SK-N-SH (cell line): ENCODE measurements at regions not wholly inside any gene's neighbourhood (a gene's known extent, or its start where the extent isn't known, plus 50 kb on each side); places are given as distances from the start of the nearest gene placed in this dataset.

Experiments used
- CTCF ChIA-PET: fragments of 300-600, 350-600 bp; formaldehyde crosslinking; extraction: SDS; loops from one replicate; lab custom pipeline; 2021; lab: Yijun Ruan, JAX
- POLR2A ChIA-PET: fragments of 350-600 bp; sonication (Branson Sonifier 250); formaldehyde crosslinking; extraction: SDS; loops from one replicate; lab custom pipeline; 2020; ENCODE audit warnings: antibody characterized with exemption, inconsistent platforms; lab: Yijun Ruan, JAX
- DNase-seq: peaks from one replicate; pipeline ENCODE4 v3.0.0; 2012
- H2AFZ ChIP-seq: fragments of 200-600 bp; sonication (generic); 2 replicates; pipeline ENCODE4 v1.8.1; 2016; ENCODE audit warnings: antibody characterized with exemption, mild to moderate bottlenecking, low read depth
- H3F3A ChIP-seq: fragments of 200-600 bp; sonication (generic); replicated peaks from 2 replicates; pipeline ENCODE3; 2016; ENCODE audit warnings: antibody characterized with exemption, mild to moderate bottlenecking; ENCODE audit not compliant: insufficient read depth
- H3K27ac ChIP-seq, 2 experiments: fragments of 200-500 bp in 1 of 2; fragments of 200-600 bp in 1 of 2; sonication (Bioruptor generic) in 1 of 2; sonication (generic), shearing (Covaris generic) in 1 of 2; 2 replicates each; pipeline versions ENCODE4 v1.5.1 to v1.6.1; 2014 to 2016; ENCODE audit warnings: low read depth in 2 of 2, inconsistent platforms in 1 of 2, low read length in 1 of 2, mild to moderate bottlenecking in 1 of 2, mixed read lengths in 1 of 2
- H3K27me3 ChIP-seq: fragments of 200-600 bp; sonication (generic), shearing (Covaris generic); 2 replicates; pipeline ENCODE4 v1.6.1; 2016; ENCODE audit warnings: mixed run types; ENCODE audit not compliant: insufficient read depth
- H3K36me3 ChIP-seq, 2 experiments: fragments of 200-500 bp in 1 of 2; fragments of 200-600 bp in 1 of 2; sonication (Bioruptor generic) in 1 of 2; sonication (generic) in 1 of 2; replicated peaks in 1 of 2; 2 replicates each; pipeline versions ENCODE3 to v1.5.1; 2014 to 2016; ENCODE audit warnings: low read length in 1 of 2, mild to moderate bottlenecking in 1 of 2; ENCODE audit not compliant: insufficient read depth in 2 of 2, control insufficient read depth in 1 of 2
- H3K4me1 ChIP-seq, 2 experiments: fragments of 200-500 bp in 1 of 2; fragments of 200-600 bp in 1 of 2; sonication (Bioruptor generic) in 1 of 2; sonication (generic), shearing (Covaris generic) in 1 of 2; 2 replicates each; pipeline versions ENCODE4 v1.5.1 to v1.6.1; 2014 to 2016; ENCODE audit warnings: low read depth in 1 of 2, low read length in 1 of 2, mixed run types in 1 of 2; ENCODE audit not compliant: insufficient read depth in 2 of 2, control insufficient read depth in 1 of 2
- H3K4me2 ChIP-seq: fragments of 200-600 bp; sonication (generic), shearing (Covaris generic); 2 replicates; pipeline ENCODE4 v1.6.1; 2017; ENCODE audit warnings: mixed run types
- H3K4me3 ChIP-seq, 2 experiments: fragments of 200-500 bp in 1 of 2; fragments of 200-600 bp in 1 of 2; sonication (Bioruptor generic) in 1 of 2; sonication (generic), shearing (Covaris generic) in 1 of 2; 2 replicates each; pipeline versions ENCODE4 v1.5.1 to v1.8.1; 2014 to 2016; ENCODE audit warnings: low read depth in 2 of 2, inconsistent platforms in 1 of 2, low read length in 1 of 2, mild to moderate bottlenecking in 1 of 2, mixed read lengths in 1 of 2, moderate library complexity in 1 of 2
- H3K79me2 ChIP-seq: fragments of 200-600 bp; sonication (generic); 2 replicates; pipeline ENCODE4 v1.8.1; 2017; ENCODE audit warnings: mild to moderate bottlenecking; ENCODE audit not compliant: insufficient read depth
- H3K9ac ChIP-seq: fragments of 200-600 bp; sonication (generic); 2 replicates; pipeline ENCODE4 v1.6.1; 2017; ENCODE audit warnings: mixed run types
- H3K9me2 ChIP-seq: fragments of 200-600 bp; sonication (generic); 2 replicates; pipeline ENCODE4 v1.6.1; 2017; ENCODE audit warnings: mixed run types
- H3K9me3 ChIP-seq: fragments of 200-600 bp; sonication (generic); 2 replicates; pipeline ENCODE4 v1.6.1; 2017; ENCODE audit warnings: mixed run types, mild to moderate bottlenecking, moderate library complexity
- H4K20me1 ChIP-seq: fragments of 200-600 bp; sonication (generic); 2 replicates; pipeline ENCODE4 v1.6.1; 2017; ENCODE audit warnings: mild to moderate bottlenecking, mixed run types; ENCODE audit not compliant: insufficient read depth
- CHD2 ChIP-seq: fragments of 150-350 bp; IDR thresholded peaks from 2 replicates; pipeline ENCODE4 v1.6.1; 2018; ENCODE audit warnings: low read length; ENCODE audit not compliant: partially characterized antibody
- ELF1 ChIP-seq: IDR thresholded peaks from 2 replicates; pipeline ENCODE4 v1.4.0; 2012
- EZH2phosphoT487 ChIP-seq: fragments of 200-600 bp; sonication (generic); IDR thresholded peaks from 2 replicates; pipeline ENCODE4 v1.6.1; 2017; ENCODE audit warnings: low read depth, mixed run types, mild to moderate bottlenecking, antibody characterized with exemption, moderate library complexity, borderline replicate concordance
- FOSL2 ChIP-seq: IDR thresholded peaks from 2 replicates; pipeline ENCODE4 v1.4.0; 2012; ENCODE audit warnings: low read depth, mild to moderate bottlenecking, moderate library complexity, borderline replicate concordance
- FOXJ3 ChIP-seq: sonication (generic); formaldehyde crosslinking; IDR thresholded peaks from 2 replicates; pipeline ENCODE4 v1.5.1; 2020; ENCODE audit warnings: mild to moderate bottlenecking, missing genetic modification reagents
- GABPA ChIP-seq: IDR thresholded peaks from 2 replicates; pipeline ENCODE4 v1.4.0; 2012; ENCODE audit warnings: low read depth, mild to moderate bottlenecking
- GATA2 ChIP-seq: sonication (generic); formaldehyde crosslinking; IDR thresholded peaks from 2 replicates; pipeline ENCODE4 v1.5.0; 2020; ENCODE audit warnings: mild to moderate bottlenecking, missing genetic modification reagents
- IRF3 ChIP-seq: fragments of 150-350 bp; IDR thresholded peaks from 2 replicates; pipeline ENCODE4 v1.6.1; 2016; ENCODE audit warnings: mild to moderate bottlenecking, low read depth, low read length
- MAX ChIP-seq: IDR thresholded peaks from 2 replicates; pipeline ENCODE4 v1.4.0; 2012; ENCODE audit warnings: low read depth
- MEF2A ChIP-seq: IDR thresholded peaks from 2 replicates; pipeline ENCODE4 v1.4.0; 2012; ENCODE audit warnings: low read depth, borderline replicate concordance
- NRF1 ChIP-seq: IDR thresholded peaks from 2 replicates; pipeline ENCODE4 v1.6.1; 2012; ENCODE audit warnings: low read depth, mild to moderate bottlenecking, low read length
- PBX3 ChIP-seq: IDR thresholded peaks from 2 replicates; pipeline ENCODE4; 2012
- RAD21 ChIP-seq: IDR thresholded peaks from 2 replicates; pipeline ENCODE4 v1.6.1; 2012; ENCODE audit warnings: mild to moderate bottlenecking, low read length
- RCOR1 ChIP-seq: fragments of 150-350 bp; IDR thresholded peaks from 2 replicates; pipeline ENCODE4 v1.6.1; 2017; ENCODE audit warnings: antibody characterized with exemption, low read length
- RFX5 ChIP-seq: IDR thresholded peaks from 2 replicates; pipeline ENCODE4 v1.6.1; 2012; ENCODE audit warnings: mild to moderate bottlenecking, improper control_type of control experiment, low read length
- RXRA ChIP-seq: IDR thresholded peaks from 2 replicates; pipeline ENCODE4 v1.4.0; 2012; ENCODE audit warnings: low read depth, mild to moderate bottlenecking, borderline replicate concordance
- TAF1 ChIP-seq: IDR thresholded peaks from 2 replicates; pipeline ENCODE4 v1.6.1; 2012; ENCODE audit warnings: low read depth, mild to moderate bottlenecking, low read length, moderate library complexity, borderline replicate concordance
- YY1 ChIP-seq: IDR thresholded peaks from 2 replicates; pipeline ENCODE4 v1.4.0; 2012; ENCODE audit warnings: low read depth, mild to moderate bottlenecking
- WGBS: methylation state at CpG from one replicate; pipeline ENCODE4 v1.1.6; 2017; ENCODE audit warnings: low lambda C conversion rate; 5-methylcytosine and 5-hydroxymethylcytosine counted together

- no peaks in the 10 kb centered on the region for H4K20me1 ChIP-seq
- DNase-seq, result no peak
- no peak overlapping the region for H3K4me2 ChIP-seq
- no peaks in the 10 kb centered on the region for H3F3A ChIP-seq
- no peak overlapping the region for H3K27ac ChIP-seq
- CTCF ChIA-PET, result no interaction called here
- POLR2A ChIA-PET, result no interaction called here
- no peaks in the 10 kb centered on the region for H3K9me2 ChIP-seq
- no peaks in the 10 kb centered on the region for H3K36me3 ChIP-seq
- H3K79me2 ChIP-seq, result no peaks in the 10 kb centered on the region
- 2% methylated on average over 10 of the region's 10 CpGs for whole genome bisulfite sequencing
- H3K9ac ChIP-seq, result no peak overlapping the region
- H2AFZ ChIP-seq, result no peak overlapping the region
- H3K4me1 ChIP-seq, result no peaks in the 10 kb centered on the region
- no peaks in the 10 kb centered on the region for H3K27me3 ChIP-seq
- no peak overlapping the region for H3K4me3 ChIP-seq
- TF ChIP-seq YY1 (no peak), GATA2 (CRISPR knock-in tag) (no peak)
- H3K9me3 ChIP-seq, result no peaks in the 10 kb centered on the region
Measured at GRCh38 chr20:21862259-21862946, 156.9 kb downstream of the PAX1 start.

- no peaks in the 10 kb centered on the region for H3K36me3 ChIP-seq
- ChIA-PET POLR2A (no interaction called here), CTCF (interaction anchor here (0.8 to 2.0 kb wide), 3 partner anchors 11 to 58 kb away, joined by 3 to 5 read pairs (median 3); no protein-coding TSS in a partner anchor)
- TF ChIP-seq CHD2 (no peak), RXRA (no peak), RFX5 (no peak), YY1 (no peak), FOSL2 (no peak), FOXJ3 (CRISPR knock-in tag) (no peak), EZH2phosphoT487 (no peak), TAF1 (no peak), IRF3 (no peak), NRF1 (no peak), MEF2A (no peak), RAD21 (no peak), PBX3 (no peak), ELF1 (no peak), GABPA (no peak), RCOR1 (no peak), MAX (no peak)
- no peak overlapping the region for H3K4me2 ChIP-seq
- H3K27me3 ChIP-seq, result no peaks in the 10 kb centered on the region
- H3K9me3 ChIP-seq, result no peaks in the 10 kb centered on the region
- H4K20me1 ChIP-seq, result no peaks in the 10 kb centered on the region
- H3K79me2 ChIP-seq, result no peaks in the 10 kb centered on the region
- no peak overlapping the region for H3K27ac ChIP-seq
- no peaks in the 10 kb centered on the region for H3K9me2 ChIP-seq
- DNase-seq, result no peak
- H2AFZ ChIP-seq, result no peak overlapping the region
- 3% methylated on average over 2 of the region's 2 CpGs for WGBS
- no peaks in the 10 kb centered on the region for H3K4me1 ChIP-seq
- H3K9ac ChIP-seq, result no peak overlapping the region
- H3F3A ChIP-seq, result no peaks in the 10 kb centered on the region
- H3K4me3 ChIP-seq, result no peak overlapping the region
Measured at GRCh38 chr20:21840991-21841390, 135.5 kb downstream of the PAX1 start.
